GM23338 (cell line): ENCODE measurements at regions not wholly inside any gene's neighbourhood (a gene's known extent, or its start where the extent isn't known, plus 50 kb on each side); places are given as distances from the start of the nearest gene placed in this dataset.

Experiments
- ATAC-seq: fragments of 200-7000 bp; cut with Tn5 transposase; 3 replicates; pipeline ENCODE4 v1.9.1; 2020
- DNase-seq: peaks from one replicate; pipeline ENCODE4 v3.0.0-alpha.2; 2015; ENCODE audit warnings: low spot score
- H2AFZ ChIP-seq: fragments of 200-600 bp; sonication (generic); 2 replicates; pipeline ENCODE4 v1.8.0; 2016; ENCODE audit warnings: antibody characterized with exemption, mild to moderate bottlenecking, moderate library complexity
- H3F3A ChIP-seq: fragments of 200-600 bp; sonication (generic); replicated peaks from 2 replicates; pipeline ENCODE4 v1.8.0; 2017; ENCODE audit warnings: antibody characterized with exemption, mixed run types, low read depth
- H3K27ac ChIP-seq: fragments of 200-600 bp; sonication (generic); 2 replicates; pipeline ENCODE4 v1.6.1; 2016; ENCODE audit warnings: low read depth
- H3K27me3 ChIP-seq: fragments of 200-600 bp; sonication (generic); 2 replicates; pipeline ENCODE4 v1.8.0; 2016; ENCODE audit warnings: mild to moderate bottlenecking, mixed run types, moderate library complexity; ENCODE audit not compliant: insufficient read depth
- H3K36me3 ChIP-seq: fragments of 200-600 bp; sonication (generic); 2 replicates; pipeline ENCODE4 v1.8.0; 2016; ENCODE audit warnings: mild to moderate bottlenecking; ENCODE audit not compliant: insufficient read depth
- H3K4me1 ChIP-seq: fragments of 200-600 bp; sonication (generic); 2 replicates; pipeline ENCODE4 v1.8.0; 2016; ENCODE audit warnings: mild to moderate bottlenecking, moderate library complexity; ENCODE audit not compliant: insufficient read depth
- H3K4me2 ChIP-seq: fragments of 200-600 bp; sonication (generic); 2 replicates; pipeline ENCODE4 v1.7.1; 2017; ENCODE audit warnings: mixed run types
- H3K4me3 ChIP-seq: fragments of 200-600 bp; sonication (generic); 2 replicates; pipeline ENCODE4 v1.6.1; 2016; ENCODE audit warnings: mixed run types
- H3K79me2 ChIP-seq: fragments of 200-600 bp; sonication (generic); replicated peaks from 2 replicates; pipeline ENCODE4 v1.8.0; 2017; ENCODE audit warnings: mild to moderate bottlenecking; ENCODE audit not compliant: insufficient read depth
- H3K9me2 ChIP-seq: fragments of 200-600 bp; sonication (generic); 2 replicates; pipeline ENCODE4 v1.8.0; 2017; ENCODE audit not compliant: insufficient read depth
- H4K20me1 ChIP-seq: fragments of 200-600 bp; sonication (generic); replicated peaks from 2 replicates; pipeline ENCODE4 v1.8.0; 2017; ENCODE audit warnings: mild to moderate bottlenecking; ENCODE audit not compliant: insufficient read depth
- H3K27ac Mint-ChIP-seq: 2 replicates; pipeline ENCODE4 v1.8.0; 2020; ENCODE audit warnings: inconsistent platforms, mild to moderate bottlenecking, moderate library complexity, mixed read lengths
- H3K27me3 Mint-ChIP-seq: 3 replicates; pipeline ENCODE4 v1.8.0; 2022; ENCODE audit warnings: low read depth, mild to moderate bottlenecking, moderate library complexity, mixed read lengths, inconsistent platforms; ENCODE audit not compliant: insufficient read depth, poor library complexity
- H3K36me3 Mint-ChIP-seq: 3 replicates; pipeline ENCODE4 v1.8.0; 2021; ENCODE audit warnings: low read depth, mild to moderate bottlenecking, inconsistent platforms, moderate library complexity, mixed read lengths
- H3K4me1 Mint-ChIP-seq: 3 replicates; pipeline ENCODE4 v1.8.0; 2020; ENCODE audit warnings: mild to moderate bottlenecking, inconsistent platforms, mixed read lengths
- H3K4me3 Mint-ChIP-seq: 3 replicates; pipeline ENCODE4 v1.8.0; 2021; ENCODE audit warnings: moderate library complexity, mild to moderate bottlenecking, inconsistent platforms, mixed read lengths
- H3K9me3 Mint-ChIP-seq: 3 replicates; pipeline ENCODE4 v1.8.0; 2020; ENCODE audit warnings: moderate library complexity, mild to moderate bottlenecking, inconsistent platforms, mixed read lengths
- CREB1 ChIP-seq: fragments of 250-450 bp; sonication (Bioruptor Pico); IDR thresholded peaks from 2 replicates; pipeline ENCODE4 v1.5.0; 2020; ENCODE audit warnings: low read depth, mild to moderate bottlenecking, moderate library complexity
- CTCF ChIP-seq, 2 experiments: fragments of 200-600 bp in 1 of 2; sonication (generic) in 1 of 2; conservative IDR thresholded peaks; 2 replicates each; pipeline versions ENCODE4 v1.5.1 to v1.6.1; 2016 to 2017; ENCODE audit warnings: antibody characterized with exemption in 2 of 2, low read depth in 2 of 2, mild to moderate bottlenecking in 2 of 2, moderate library complexity in 1 of 2
- ETS1 ChIP-seq: IDR thresholded peaks from 2 replicates; pipeline ENCODE4 v1.6.1; 2016; ENCODE audit warnings: antibody characterized with exemption
- EZH2 ChIP-seq: fragments of 200-600 bp; sonication (generic); IDR thresholded peaks from one replicate; pipeline ENCODE4 v1.8.0; 2017; ENCODE audit warnings: antibody characterized with exemption, mild to moderate bottlenecking, low read depth; ENCODE audit not compliant: unreplicated experiment
- EZH2phosphoT487 ChIP-seq: fragments of 200-600 bp; sonication (generic); IDR thresholded peaks from one replicate; pipeline ENCODE4 v1.8.1; 2018; ENCODE audit warnings: antibody characterized with exemption; ENCODE audit not compliant: unreplicated experiment
- JUNB ChIP-seq: IDR thresholded peaks from one replicate; pipeline ENCODE4 v1.6.1; 2016; ENCODE audit warnings: antibody characterized with exemption; ENCODE audit not compliant: unreplicated experiment
- NANOG ChIP-seq: IDR thresholded peaks from 2 replicates; pipeline ENCODE4 v1.6.1; 2016; ENCODE audit warnings: antibody characterized with exemption, borderline replicate concordance
- POLR2AphosphoS5 ChIP-seq: IDR thresholded peaks from 2 replicates; pipeline ENCODE4 v1.6.1; 2016; ENCODE audit warnings: antibody characterized with exemption, low read depth
- REST ChIP-seq: IDR thresholded peaks from one replicate; pipeline ENCODE4 v1.6.1; 2018; ENCODE audit warnings: antibody characterized with exemption; ENCODE audit not compliant: unreplicated experiment
- STAT1 ChIP-seq: IDR thresholded peaks from one replicate; pipeline ENCODE4 v1.6.1; 2016; ENCODE audit warnings: antibody characterized with exemption; ENCODE audit not compliant: unreplicated experiment
- ZNF114 ChIP-seq: fragments of 250-450 bp; sonication (Bioruptor Pico); IDR thresholded peaks from 2 replicates; pipeline ENCODE4 v1.5.0; 2020; ENCODE audit warnings: mild to moderate bottlenecking, moderate library complexity
- ZNF331 ChIP-seq: fragments of 250-450 bp; sonication (Bioruptor Pico); IDR thresholded peaks from 2 replicates; pipeline ENCODE4 v1.5.0; 2020; ENCODE audit warnings: low read depth, mild to moderate bottlenecking, moderate library complexity
- ZNF462 ChIP-seq: fragments of 250-450 bp; sonication (Bioruptor Pico); IDR thresholded peaks from 2 replicates; pipeline ENCODE4 v1.5.0; 2020; ENCODE audit warnings: mild to moderate bottlenecking, moderate library complexity

- Histone ChIP-seq H3K4me2 (peak overlapping the region; percentile 35; the same call in 1 of the 2 replicates), H3K9me2 (peaks cover 5% of the 10 kb centered on the region; the same call in 1 of the 2 replicates), H3K27me3 (no peaks in the 10 kb centered on the region), H3K36me3 (no peaks in the 10 kb centered on the region), H3K79me2 (no peaks in the 10 kb centered on the region), H3K4me3 (no peak overlapping the region), H2AFZ (peak overlapping the region; percentile 1; the same call in 1 of the 2 replicates), H4K20me1 (no peaks in the 10 kb centered on the region), H3F3A (no peaks in the 10 kb centered on the region), H3K27ac (peak overlapping the region; percentile 75; the same call in 1 of the 2 replicates), H3K4me1 (peaks cover 27% of the 10 kb centered on the region)
- peaks cover 21% of the 10 kb centered on the region for H3K9me3 Mint-ChIP-seq
- TF ChIP-seq EZH2 (no peak), ZNF331 (no peak), JUNB (no peak), POLR2AphosphoS5 (no peak), STAT1 (no peak), ETS1 (no peak), REST (no peak), NANOG (no peak), CTCF (conservative IDR thresholded peaks at IDR 0.05; ENCODE audit: low read depth in 2 of 2) (no peak), EZH2phosphoT487 (no peak), ZNF462 (CRISPR knock-in tag) (no peak), CREB1 (CRISPR knock-in tag) (no peak), ZNF114 (CRISPR knock-in tag) (no peak)
- H3K27me3 Mint-ChIP-seq = peaks cover 16% of the 10 kb centered on the region
- DNase-seq = peak; percentile 46
- no peak overlapping the region; the same call in 2 of the 3 replicates for H3K4me3 Mint-ChIP-seq
- peaks cover 38% of the 10 kb centered on the region for H3K4me1 Mint-ChIP-seq
- peak overlapping the region; percentile 86 for H3K27ac Mint-ChIP-seq
- ATAC-seq = peak; percentile 62; the same call in 2 of the 3 replicates
- peaks cover 14% of the 10 kb centered on the region for H3K36me3 Mint-ChIP-seq
Measured at GRCh38 chr10:33484787-33485186, 150.3 kb upstream of the NRP1 start.
